KBM-7 (cell line): ENCODE measurements at regions not wholly inside any gene's neighbourhood (a gene's known extent, or its start where the extent isn't known, plus 50 kb on each side); places are given as distances from the start of the nearest gene placed in this dataset.

Experiments used
- DNase-seq: peaks from one replicate; pipeline ENCODE4 v3.0.0-alpha.2; 2015
- in situ Hi-C: fragments of 300-500 bp; cut with MboI; formaldehyde crosslinking; loops from 2 replicates; pipeline ENCODE4 v1.14.3; 2020; ENCODE audit warnings: low sequenced_read_pairs, low pct_unique_long_range_greater_than_20kb, mixed read lengths

GRCh38 chr1:78388275-78388674 is 102.5 kb upstream of the PTGFR start:
- in situ Hi-C loops, result no loop called here
- no peak for DNase-seq

GRCh38 chr1:78401148-78401547 is 89.6 kb upstream of the PTGFR start:
- no peak for DNase-seq
- in situ Hi-C loops, result no loop called here

GRCh38 chr1:78408192-78408591 is 82.6 kb upstream of the PTGFR start:
- in situ Hi-C loops, result no loop called here
- DNase-seq, result no peak

GRCh38 chr1:78408810-78409209 is 82.0 kb upstream of the PTGFR start:
- DNase-seq, result no peak
- in situ Hi-C loops, result no loop called here

- no peak for DNase-seq
- in situ Hi-C loops, result no loop called here
These were observed 80.1 kb upstream of the PTGFR start for GRCh38 chr1:78410643-78411042.

- no peak for DNase-seq
- in situ Hi-C loops, result no loop called here
These were observed 79.1 kb upstream of the PTGFR start for GRCh38 chr1:78411707-78412106.

- in situ Hi-C loops, result no loop called here
- DNase-seq, result no peak
These were observed 75.6 kb upstream of the PTGFR start for GRCh38 chr1:78415165-78415564.

- no peak for DNase-seq
- in situ Hi-C loops, result no loop called here
These were observed 71.5 kb upstream of the PTGFR start for GRCh38 chr1:78419309-78419708.

- no peak for DNase-seq
- in situ Hi-C loops, result no loop called here
These were observed 70.6 kb upstream of the PTGFR start for GRCh38 chr1:78420181-78420580.

GRCh38 chr1:78420688-78421087 is 70.1 kb upstream of the PTGFR start:
- in situ Hi-C loops, result no loop called here
- DNase-seq, result no peak

GRCh38 chr1:78424720-78425119 is 66.1 kb upstream of the PTGFR start:
- in situ Hi-C loops, result no loop called here

GRCh38 chr1:78426408-78426807 is 64.4 kb upstream of the PTGFR start:
- in situ Hi-C loops, result no loop called here

More at GRCh38 chr1:78424720-78425119, 66.1 kb upstream of the PTGFR start:
- DNase-seq, result no peak

GRCh38 chr1:78427506-78427905 is 63.3 kb upstream of the PTGFR start:
- DNase-seq, result no peak
- in situ Hi-C loops, result no loop called here

More at GRCh38 chr1:78426408-78426807, 64.4 kb upstream of the PTGFR start:
- no peak for DNase-seq

- DNase-seq, result no peak
- in situ Hi-C loops, result no loop called here
These were observed 58.8 kb upstream of the PTGFR start for GRCh38 chr1:78432016-78432415.

- DNase-seq, result no peak
- in situ Hi-C loops, result no loop called here
These were observed 56.4 kb upstream of the PTGFR start for GRCh38 chr1:78434351-78434750.

- DNase-seq, result no peak
- in situ Hi-C loops, result no loop called here
These were observed 53.8 kb upstream of the PTGFR start for GRCh38 chr1:78436961-78437360.

GRCh38 chr1:78437396-78437795 is 53.4 kb upstream of the PTGFR start:
- no peak for DNase-seq
- in situ Hi-C loops, result no loop called here

GRCh38 chr1:78437941-78438340 is 52.8 kb upstream of the PTGFR start:
- DNase-seq, result no peak

GRCh38 chr1:78440381-78440793 is 50.4 kb upstream of the PTGFR start:
- DNase-seq, result no peak
- in situ Hi-C loops, result no loop called here

More at GRCh38 chr1:78437941-78438340, 52.8 kb upstream of the PTGFR start:
- in situ Hi-C loops, result no loop called here
